ENCODE measurements at regions not wholly inside any gene's neighbourhood (a gene's known extent, or its start where the extent isn't known, plus 50 kb on each side); places are given as distances from the start of the nearest gene placed in this dataset.

DNA sequence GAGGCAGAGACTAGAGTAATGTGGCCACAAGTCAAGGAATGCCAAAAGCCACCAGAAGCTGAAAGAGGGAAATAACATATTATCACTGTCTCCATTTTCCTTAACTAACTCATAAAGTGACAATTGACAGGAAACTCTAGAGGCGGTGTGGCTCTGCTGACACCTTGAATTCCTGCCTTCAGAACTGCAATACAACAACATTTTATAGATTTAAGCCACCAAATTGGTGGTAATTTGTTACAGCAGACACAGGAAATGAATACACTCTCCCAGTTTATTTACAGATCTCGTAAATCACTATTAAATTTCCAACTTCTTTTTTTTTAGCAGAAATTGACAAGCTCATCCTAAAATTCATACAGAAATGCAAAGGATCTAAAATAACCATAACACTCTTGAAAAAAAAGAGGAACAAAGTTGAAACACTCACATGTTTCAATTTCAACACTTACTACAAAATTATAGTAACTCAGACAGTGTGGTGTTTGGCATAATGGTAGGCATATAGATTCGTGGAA, 449.9 kb downstream of the OTOL1 start:
- in situ Hi-C loops (cut with HindIII; ENCODE audit: low sequenced_read_pairs), result no loop called here
- no peak for DNase-seq (ENCODE audit: low spot score)

- DNase-seq (ENCODE audit: low spot score), result no peak
- in situ Hi-C loops (cut with HindIII; ENCODE audit: low sequenced_read_pairs), result no loop called here
Observed at GRCh38 chr3:161950318-161950868, 453.8 kb downstream of the OTOL1 start.

GRCh38 chr3:161957467-161957866, 460.9 kb downstream of the OTOL1 start:
- no peak for DNase-seq (ENCODE audit: low spot score)
- in situ Hi-C loops (cut with HindIII; ENCODE audit: low sequenced_read_pairs), result no loop called here

GRCh38 chr3:161964857-161965256, 468.2 kb downstream of the OTOL1 start:
- DNase-seq (ENCODE audit: low spot score), result no peak

DNA sequence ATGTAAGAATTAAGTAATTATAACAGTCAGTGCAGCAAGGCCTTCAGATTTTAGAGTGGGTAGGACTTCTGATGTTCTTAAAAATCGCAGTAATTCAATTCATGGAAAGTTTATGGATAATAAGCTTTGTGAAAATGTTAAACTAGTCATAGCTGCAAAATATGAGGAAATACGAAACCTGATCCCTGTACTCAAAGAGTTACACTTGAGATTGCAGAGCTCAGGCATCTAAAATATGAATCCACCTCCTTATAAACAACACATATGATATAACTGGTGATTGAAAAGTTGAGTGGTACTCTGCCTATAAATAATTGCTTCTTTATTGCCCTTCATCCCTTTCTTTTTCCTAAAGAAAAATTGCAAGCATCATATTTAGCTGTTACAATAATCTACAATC, 473.3 kb downstream of the OTOL1 start:
- in situ Hi-C loops (cut with HindIII; ENCODE audit: low sequenced_read_pairs), result no loop called here
- DNase-seq (ENCODE audit: low spot score), result no peak

More at GRCh38 chr3:161964857-161965256, 468.2 kb downstream of the OTOL1 start:
- in situ Hi-C loops (cut with HindIII; ENCODE audit: low sequenced_read_pairs), result no loop called here

DNA sequence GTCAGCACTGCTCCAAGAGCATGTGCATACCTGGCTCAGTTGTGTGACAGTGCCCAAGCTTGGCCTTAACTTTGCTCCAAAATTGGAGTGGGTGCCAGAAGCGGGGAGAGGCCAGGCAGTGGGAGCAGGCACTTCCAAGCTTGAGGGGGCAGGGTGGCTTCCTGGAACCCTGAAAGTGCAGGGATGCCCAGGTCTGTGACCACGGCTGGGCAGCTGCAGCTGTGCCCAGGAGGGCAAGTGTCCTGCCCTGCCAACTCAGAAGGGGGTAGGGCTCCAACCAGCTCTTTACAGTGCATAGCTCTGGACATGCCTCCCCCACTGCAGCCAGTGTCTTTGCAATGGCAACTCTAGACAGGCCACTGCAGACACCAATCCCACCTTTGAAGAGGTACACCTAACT, 478.6 kb downstream of the OTOL1 start:
- in situ Hi-C loops (cut with HindIII; ENCODE audit: low sequenced_read_pairs), result no loop called here
- DNase-seq (ENCODE audit: low spot score), result no peak

GRCh38 chr3:161977063-161977462, 480.5 kb downstream of the OTOL1 start:
- DNase-seq (ENCODE audit: low spot score), result no peak
- in situ Hi-C loops (cut with HindIII; ENCODE audit: low sequenced_read_pairs), result no loop called here

DNA sequence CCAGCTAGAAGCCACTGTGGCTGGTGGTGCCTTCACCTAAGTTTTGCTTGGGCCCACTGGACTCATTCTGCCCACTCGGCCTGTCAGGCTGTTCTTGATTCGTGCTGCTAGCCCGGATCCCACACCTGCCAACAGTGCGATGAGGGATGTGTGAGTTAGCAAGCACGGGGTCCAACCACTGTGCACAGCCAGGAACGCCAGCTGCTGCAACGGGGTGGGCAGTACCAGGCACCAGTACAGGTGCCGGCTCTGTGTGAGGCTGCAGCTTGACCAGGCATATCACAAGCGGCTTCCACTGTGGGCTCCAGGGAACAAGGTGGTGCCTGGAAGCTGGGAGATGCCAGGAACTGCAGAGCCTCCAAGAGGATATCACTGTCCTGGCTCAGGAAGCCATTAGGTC, 481.2 kb downstream of the OTOL1 start:
- in situ Hi-C loops (cut with HindIII; ENCODE audit: low sequenced_read_pairs), result no loop called here
- no peak for DNase-seq (ENCODE audit: low spot score)

DNA sequence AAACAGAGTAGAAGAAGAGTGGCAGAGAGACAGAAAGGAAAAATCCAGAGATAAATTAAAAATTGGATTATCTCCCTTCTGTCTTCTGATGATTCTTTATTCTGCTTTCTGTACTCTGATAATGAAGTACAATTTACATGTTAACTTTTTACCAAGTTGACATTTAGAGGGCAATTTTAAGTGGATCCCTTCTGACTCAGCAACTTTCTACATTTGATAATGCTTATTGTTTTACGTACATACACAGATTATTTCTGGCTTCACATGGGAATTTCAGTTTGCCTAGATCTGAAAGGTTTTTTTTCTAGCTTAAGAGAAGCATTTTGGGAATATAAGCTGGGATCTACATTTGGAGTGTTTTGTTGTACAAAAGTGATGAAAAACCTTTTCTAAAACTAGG, 491.3 kb downstream of the OTOL1 start:
- in situ Hi-C loops (cut with HindIII; ENCODE audit: low sequenced_read_pairs), result no loop called here
- no peak for DNase-seq (ENCODE audit: low spot score)

DNA sequence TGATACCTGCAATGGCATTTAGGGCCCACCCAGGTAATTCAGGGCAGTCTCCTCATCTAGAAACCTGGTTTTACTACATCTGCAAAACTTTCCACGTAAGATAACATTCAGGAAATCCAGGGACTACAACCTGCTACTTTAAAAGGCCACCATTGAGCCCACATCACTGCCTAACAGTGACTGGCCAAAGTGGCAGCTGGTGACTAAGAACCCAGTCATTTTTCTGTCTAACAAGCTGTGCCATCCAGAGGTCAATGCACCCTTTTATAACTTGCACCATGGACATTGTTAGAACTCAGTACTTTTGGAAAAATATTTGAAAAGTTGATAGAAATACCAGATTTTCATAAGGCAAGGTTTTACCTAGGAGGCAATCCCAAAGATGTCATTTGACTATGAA, 492.4 kb downstream of the OTOL1 start:
- in situ Hi-C loops (cut with HindIII; ENCODE audit: low sequenced_read_pairs), result no loop called here
- no peak for DNase-seq (ENCODE audit: low spot score)

DNA sequence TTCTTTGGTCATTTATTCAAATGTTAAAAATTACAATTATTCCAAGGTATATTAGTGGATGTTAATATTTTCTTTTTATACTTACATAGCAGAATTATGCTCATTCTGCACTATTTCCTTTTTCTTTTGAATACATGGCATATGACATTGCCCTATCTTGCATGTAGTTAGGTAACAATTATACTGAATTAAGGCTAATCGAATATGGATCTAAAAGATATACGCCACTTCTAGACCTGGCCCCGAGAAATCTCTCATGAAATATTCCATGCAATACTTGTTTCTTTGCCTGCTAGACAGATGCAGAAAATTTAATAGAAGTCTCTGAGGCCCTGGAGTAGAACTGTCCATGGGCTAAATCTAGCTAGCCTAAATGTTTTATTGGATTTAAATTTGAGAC, 493.4 kb downstream of the OTOL1 start:
- DNase-seq (ENCODE audit: low spot score), result no peak
- in situ Hi-C loops (cut with HindIII; ENCODE audit: low sequenced_read_pairs), result no loop called here

GRCh38 chr3:161991901-161992540, 495.4 kb downstream of the OTOL1 start:
- no peak for DNase-seq (ENCODE audit: low spot score)
- in situ Hi-C loops (cut with HindIII; ENCODE audit: low sequenced_read_pairs), result no loop called here

DNA sequence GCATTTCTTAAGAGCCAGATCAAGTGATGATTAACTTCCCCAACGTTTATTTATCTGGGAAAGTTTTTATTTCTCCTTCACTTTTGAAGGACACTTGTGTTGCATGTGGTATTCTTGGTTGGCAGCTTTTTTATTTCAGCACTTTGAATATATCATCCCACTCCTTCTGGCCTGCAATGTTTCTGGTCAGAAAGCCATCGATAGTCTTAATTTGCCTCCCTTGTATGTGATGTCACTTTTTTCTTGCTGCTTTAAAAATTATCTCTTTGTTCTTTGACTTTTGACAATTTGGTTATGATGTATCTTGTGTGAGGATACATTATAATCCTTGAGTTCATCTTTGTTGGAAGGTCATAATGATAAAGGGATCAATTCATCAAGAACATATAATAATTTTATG, 503.2 kb downstream of the OTOL1 start:
- in situ Hi-C loops (cut with HindIII; ENCODE audit: low sequenced_read_pairs), result no loop called here

DNA sequence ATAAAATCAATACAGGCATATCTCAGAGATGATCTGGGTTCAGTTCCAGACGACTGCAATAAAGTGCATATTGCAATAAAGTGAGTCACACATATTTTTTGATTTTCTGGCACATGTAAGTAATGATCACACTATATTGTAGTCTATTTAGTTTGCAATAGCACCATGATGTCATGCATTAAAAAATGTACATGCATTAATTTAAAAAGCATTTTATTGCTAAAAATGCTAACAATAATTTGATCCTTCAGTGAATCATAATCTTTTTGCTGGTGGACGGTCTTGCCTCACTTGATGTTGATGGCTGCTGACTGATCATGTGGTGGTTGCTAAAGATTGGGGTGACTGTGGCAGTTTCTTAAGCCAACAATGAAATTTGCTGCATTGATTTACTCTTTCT, 511.1 kb downstream of the OTOL1 start:
- in situ Hi-C loops (cut with HindIII; ENCODE audit: low sequenced_read_pairs), result no loop called here

More for the DNA sequence above, 503.2 kb downstream of the OTOL1 start:
- no peak for DNase-seq (ENCODE audit: low spot score)

DNA sequence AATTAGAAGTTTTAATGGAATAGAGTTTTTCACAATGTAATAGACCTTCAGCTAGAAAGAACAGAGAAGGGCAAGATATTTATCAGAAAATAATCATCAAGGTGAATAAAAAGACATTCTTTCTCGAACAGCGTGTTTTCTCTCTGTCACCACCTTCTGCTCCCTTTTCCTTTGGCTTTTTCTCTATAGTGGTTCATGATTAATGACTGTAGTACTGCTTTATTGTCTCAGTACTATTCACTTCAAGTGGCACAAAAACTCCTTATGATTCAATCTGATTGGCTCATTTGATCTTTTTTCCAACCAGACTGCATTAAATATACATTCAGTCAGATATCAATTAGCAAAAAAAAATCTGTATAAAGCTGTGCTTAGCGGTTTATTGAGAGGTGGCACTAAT, 516.0 kb downstream of the OTOL1 start:
- in situ Hi-C loops (cut with HindIII; ENCODE audit: low sequenced_read_pairs), result no loop called here
- no peak for DNase-seq (ENCODE audit: low spot score)

More for the DNA sequence above, 511.1 kb downstream of the OTOL1 start:
- no peak for DNase-seq (ENCODE audit: low spot score)

GRCh38 chr3:162014284-162014683, 517.7 kb downstream of the OTOL1 start:
- in situ Hi-C loops (cut with HindIII; ENCODE audit: low sequenced_read_pairs), result no loop called here
- no peak for DNase-seq (ENCODE audit: low spot score)

- DNase-seq (ENCODE audit: low spot score), result no peak
- in situ Hi-C loops (cut with HindIII; ENCODE audit: low sequenced_read_pairs), result no loop called here
Observed at GRCh38 chr3:162015856-162016255, 519.2 kb downstream of the OTOL1 start.

DNA sequence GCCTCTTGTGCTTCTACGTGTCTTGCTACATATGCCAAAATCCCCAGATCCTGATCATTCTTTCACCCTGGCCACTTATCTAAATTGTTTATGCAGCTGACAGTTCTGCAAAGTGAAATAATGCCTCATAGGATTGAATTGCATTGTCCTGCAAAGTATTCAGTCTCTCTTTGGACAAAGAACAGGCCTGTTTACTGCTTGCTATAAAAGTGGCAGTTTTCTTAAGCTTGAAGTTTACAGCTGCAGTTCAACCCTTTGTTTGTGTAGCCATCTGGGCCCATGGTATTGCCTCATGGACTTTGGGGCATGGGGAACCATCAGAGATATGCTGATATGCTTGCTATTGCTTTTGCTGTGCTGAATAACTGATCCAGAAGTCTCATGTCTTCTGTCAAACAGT, 523.2 kb downstream of the OTOL1 start:
- in situ Hi-C loops (cut with HindIII; ENCODE audit: low sequenced_read_pairs), result no loop called here
- no peak for DNase-seq (ENCODE audit: low spot score)

GRCh38 chr3:162021206-162021605, 524.6 kb downstream of the OTOL1 start:
- in situ Hi-C loops (cut with HindIII; ENCODE audit: low sequenced_read_pairs), result no loop called here
- no peak for DNase-seq (ENCODE audit: low spot score)

DNA sequence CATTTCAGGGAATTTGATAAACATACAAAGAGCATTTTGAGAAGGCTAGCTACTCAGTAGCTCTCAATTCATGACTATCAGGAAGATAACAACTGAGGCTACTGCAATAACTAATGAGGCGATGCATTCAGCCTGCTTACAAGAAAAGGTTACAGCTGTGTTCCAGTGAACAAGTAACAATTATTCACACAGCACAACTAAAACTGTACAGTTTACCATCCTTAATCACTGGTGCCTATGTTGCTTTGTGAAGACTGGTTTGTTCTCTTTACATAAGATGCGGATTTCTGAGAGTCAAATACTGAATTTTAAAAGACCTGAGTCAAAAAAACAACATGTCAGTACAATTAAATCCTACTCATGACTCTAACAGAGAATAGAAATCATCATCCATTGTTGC, 526.3 kb downstream of the OTOL1 start:
- DNase-seq (ENCODE audit: low spot score), result no peak
- in situ Hi-C loops (cut with HindIII; ENCODE audit: low sequenced_read_pairs), result no loop called here

DNA sequence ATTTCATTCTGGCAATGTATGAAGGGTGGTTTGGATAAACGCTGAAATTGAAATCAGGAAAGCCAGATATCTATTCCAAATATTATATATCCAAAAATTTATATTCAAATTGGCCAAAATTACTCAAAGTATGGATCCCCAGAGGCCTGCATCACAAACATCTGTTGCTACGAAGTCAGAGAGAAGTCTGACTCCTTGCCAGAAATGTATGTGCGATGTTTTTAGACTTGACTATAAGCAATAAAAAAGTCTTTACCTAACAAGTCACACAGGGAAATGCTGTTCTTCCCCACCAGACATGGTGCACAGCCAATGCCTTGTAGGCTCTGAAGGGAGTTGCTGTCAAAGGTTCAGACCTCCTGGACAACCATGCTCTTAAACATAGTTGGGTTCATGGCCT, 533.1 kb downstream of the OTOL1 start:
- no peak for DNase-seq (ENCODE audit: low spot score)
- in situ Hi-C loops (cut with HindIII; ENCODE audit: low sequenced_read_pairs), result no loop called here

Data from G401 (cell line).